ENCODE measurements at regions not wholly inside any gene's neighbourhood (a gene's known extent, or its start where the extent isn't known, plus 50 kb on each side); places are given as distances from the start of the nearest gene placed in this dataset.
"Not testable (repeated sequence)": the region's sequence is repeated elsewhere in the genome, so short reads cannot be mapped to it uniquely, and the experiment has no call there.

- DNase-seq (ENCODE audit: extremely low spot score), result no peak
- ChIA-PET POLR2A (no interaction called here), CTCF (no interaction called here)
- TF ChIP-seq CTCF (IDR thresholded peaks at IDR 0.05; ENCODE audit: control extremely low read depth, extremely low read depth, low read depth, missing control alignments), result no peak
Observed at GRCh38 chr6:27854421-27854820, 57.8 kb downstream of the OR2B2 start.

- ChIA-PET CTCF (interaction anchor here (1.0 to 2.1 kb wide), 6 partner anchors 9 to 43 kb away, joined by 3 to 7 read pairs (median 3); a partner anchor contains a TSS), POLR2A (interaction anchor here (0.5 to 1.4 kb wide), 5 partner anchors 13 to 705 kb away, joined by 4 to 6 read pairs (median 6); a partner anchor contains a TSS)
- TF ChIP-seq CTCF (IDR thresholded peaks at IDR 0.05; ENCODE audit: control extremely low read depth, extremely low read depth, low read depth, missing control alignments), result no peak
- no peak for DNase-seq (ENCODE audit: extremely low spot score)
Observed at GRCh38 chr6:27851440-27851839, 60.8 kb downstream of the OR2B2 start.

GRCh38 chr6:27849001-27849400, 63.2 kb downstream of the OR2B2 start:
- ChIA-PET POLR2A (interaction anchor here (1.3 kb wide), 1 partner anchor 41 kb away, joined by 4 read pairs; a partner anchor contains a TSS), CTCF (interaction anchor here (0.8 to 1.7 kb wide), 5 partner anchors 8 to 28 kb away, joined by 3 to 7 read pairs (median 4); a partner anchor contains a TSS)
- not testable (repeated sequence) for DNase-seq (ENCODE audit: extremely low spot score)

GRCh38 chr6:27847706-27848105, 64.5 kb downstream of the OR2B2 start:
- TF ChIP-seq CTCF (IDR thresholded peaks at IDR 0.05; ENCODE audit: control extremely low read depth, extremely low read depth, low read depth, missing control alignments), result no peak
- POLR2A ChIA-PET, result no interaction called here
- no peak for DNase-seq (ENCODE audit: extremely low spot score)
- CTCF ChIA-PET, result interaction anchor here (1.1 kb wide), 1 partner anchor 25 kb away, joined by 3 read pairs; a partner anchor contains a TSS

GRCh38 chr6:27840572-27840971, 71.6 kb downstream of the OR2B2 start:
- ChIA-PET POLR2A (interaction anchor here (0.8 kb wide), 1 partner anchor 24 kb away, joined by 4 read pairs; a partner anchor contains a TSS), CTCF (interaction anchor here (0.9 kb wide), 1 partner anchor 428 kb away, joined by 3 read pairs; no protein-coding TSS in a partner anchor)
- no peak for DNase-seq (ENCODE audit: extremely low spot score)
- no peak for TF ChIP-seq CTCF (IDR thresholded peaks at IDR 0.05; ENCODE audit: control extremely low read depth, extremely low read depth, low read depth, missing control alignments)

- TF ChIP-seq CTCF (IDR thresholded peaks at IDR 0.05; ENCODE audit: control extremely low read depth, extremely low read depth, low read depth, missing control alignments), result no peak
- ChIA-PET POLR2A (interaction anchor here (0.8 to 4.9 kb wide), 4 partner anchors 25 to 693 kb away, joined by 4 to 168 read pairs (median 50); a partner anchor contains a TSS), CTCF (interaction anchor here (0.9 to 6.6 kb wide), 2 partner anchors 25 to 429 kb away, joined by 3 to 79 read pairs; a partner anchor contains a TSS)
- no peak for DNase-seq (ENCODE audit: extremely low spot score)
Observed at GRCh38 chr6:27839626-27840475, 72.3 kb downstream of the OR2B2 start.
